ENCODE measurements at regions not wholly inside any gene's neighbourhood (a gene's known extent, or its start where the extent isn't known, plus 50 kb on each side); places are given as distances from the start of the nearest gene placed in this dataset.
"Not testable (repeated sequence)": the region's sequence is repeated elsewhere in the genome, so short reads cannot be mapped to it uniquely, and the experiment has no call there.

- DNase-seq = no peak
Observed at GRCh38 chr3:144477593-144477992, 506.0 kb downstream of the DIPK2A start.

- no peak for DNase-seq
Observed at GRCh38 chr3:144480416-144480919, 508.8 kb downstream of the DIPK2A start.

GRCh38 chr3:144482876-144483275, 511.3 kb downstream of the DIPK2A start:
- DNase-seq = no peak

DNA sequence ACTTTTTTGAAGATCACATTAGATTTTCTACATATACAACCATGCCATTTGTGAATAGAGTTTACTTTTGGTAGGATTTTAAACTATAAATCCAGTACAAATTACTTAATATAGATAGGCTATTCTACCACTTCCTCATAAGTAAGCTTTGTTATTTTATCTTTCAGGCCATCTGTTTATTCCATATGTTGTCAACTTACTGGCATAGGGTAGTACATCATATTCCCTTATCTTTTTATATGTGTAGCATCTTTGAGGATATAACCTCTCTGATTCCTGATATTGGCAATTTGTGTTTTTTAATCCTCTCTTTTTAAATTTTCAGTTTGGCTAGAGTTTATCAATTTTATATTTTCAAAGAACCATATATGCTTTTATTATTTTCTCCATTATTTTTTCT, 515.4 kb downstream of the DIPK2A start:
- no peak for DNase-seq

GRCh38 chr3:144488927-144489326, 517.3 kb downstream of the DIPK2A start:
- DNase-seq = no peak

DNA sequence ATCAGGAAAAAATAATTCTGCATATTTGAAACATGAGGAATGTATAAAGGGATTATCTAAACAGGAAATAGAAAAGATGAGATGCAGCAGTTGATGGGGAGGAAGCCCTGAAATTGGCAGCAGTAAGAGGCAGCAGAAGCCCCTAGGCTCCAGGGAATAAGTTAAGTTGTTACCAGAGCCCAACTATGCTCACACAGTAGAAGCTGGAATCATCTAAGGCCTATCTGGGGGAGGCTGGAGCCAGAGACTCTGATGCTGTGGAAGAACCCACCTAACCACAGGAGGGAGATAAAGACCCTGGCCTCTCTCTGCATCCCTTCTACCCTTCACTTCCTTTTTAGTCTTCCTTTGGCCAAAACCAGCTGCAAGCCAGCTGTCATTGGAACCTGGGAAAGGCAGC, 519.7 kb downstream of the DIPK2A start:
- no peak for DNase-seq

GRCh38 chr3:144494651-144495050, 523.0 kb downstream of the DIPK2A start:
- DNase-seq = not testable (repeated sequence)

DNA sequence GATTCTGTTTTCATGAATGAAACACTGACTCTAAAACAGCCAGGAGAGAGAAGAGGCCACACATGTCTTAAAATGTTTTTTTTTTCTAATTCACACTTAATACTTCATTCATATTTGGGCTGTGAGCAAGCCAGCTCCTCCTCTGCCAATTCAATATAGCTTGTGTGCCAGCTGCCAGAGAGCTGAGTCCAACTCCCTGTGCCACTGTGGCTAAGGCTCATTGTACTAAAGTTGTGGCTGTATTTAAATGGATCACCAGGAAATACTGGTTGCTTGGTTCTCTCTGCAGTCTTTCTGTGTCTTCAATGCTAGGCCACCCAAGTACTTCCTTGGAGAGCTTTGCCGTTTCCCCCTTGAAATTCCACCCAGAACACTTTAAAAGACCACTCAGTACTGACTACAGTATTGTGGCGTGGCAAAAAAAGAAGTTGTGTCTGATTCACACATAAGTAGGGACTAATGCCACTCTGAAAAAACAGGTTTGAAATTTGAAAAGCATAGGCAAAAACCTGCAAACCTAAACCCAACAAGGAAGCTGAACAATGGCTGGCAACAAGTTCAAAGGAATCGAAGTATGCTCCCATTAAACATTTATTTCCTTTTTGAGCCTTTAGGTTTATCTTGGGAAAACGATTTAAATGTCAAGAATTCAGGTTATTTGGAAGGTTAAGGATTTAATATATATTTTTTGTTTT, 524.7 kb downstream of the DIPK2A start:
- no peak for DNase-seq

GRCh38 chr3:144497452-144497851, 525.8 kb downstream of the DIPK2A start:
- DNase-seq = no peak

- DNase-seq = no peak
Observed at GRCh38 chr3:144499001-144499930, 527.6 kb downstream of the DIPK2A start.

GRCh38 chr3:144501467-144501866, 529.8 kb downstream of the DIPK2A start:
- DNase-seq = no peak

DNA sequence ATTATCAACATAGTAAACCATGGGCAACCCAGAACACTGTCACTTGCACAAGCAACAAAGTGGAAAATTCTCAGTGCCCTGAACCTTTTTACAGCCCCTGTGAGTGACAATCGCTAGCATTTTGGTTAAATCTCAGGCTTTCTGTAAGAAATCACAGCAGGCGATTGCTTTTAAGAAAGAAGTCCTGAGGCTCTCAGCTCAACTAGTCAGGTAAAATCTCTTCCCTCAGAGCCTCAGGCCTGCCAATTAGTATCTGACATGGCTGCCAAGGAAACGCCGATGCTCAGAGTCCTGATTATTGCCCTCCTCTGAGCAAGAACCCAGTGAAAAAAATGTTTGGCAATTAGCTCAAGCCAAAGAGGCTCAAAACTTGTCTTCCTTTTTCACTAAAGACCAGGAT, 530.8 kb downstream of the DIPK2A start:
- DNase-seq = no peak

DNA sequence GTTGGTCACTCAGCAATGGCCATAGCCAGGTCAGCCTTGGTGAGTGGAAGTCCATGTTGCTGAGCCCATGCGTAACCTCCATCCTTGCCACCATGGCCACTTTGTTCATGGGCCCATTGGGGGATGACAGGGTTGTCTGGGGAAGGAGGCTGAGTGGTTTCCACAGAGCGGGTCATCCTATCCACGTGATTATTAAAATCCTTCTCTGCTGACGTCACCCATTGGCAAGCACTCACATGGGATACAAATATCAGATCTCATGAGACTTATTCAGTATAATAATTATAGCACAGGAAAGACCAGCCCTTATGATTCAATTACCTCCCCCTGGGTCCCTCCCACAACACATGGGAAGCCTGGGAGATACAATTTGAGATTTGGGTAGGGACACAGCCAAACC, 534.8 kb downstream of the DIPK2A start:
- not testable (repeated sequence) for DNase-seq

DNA sequence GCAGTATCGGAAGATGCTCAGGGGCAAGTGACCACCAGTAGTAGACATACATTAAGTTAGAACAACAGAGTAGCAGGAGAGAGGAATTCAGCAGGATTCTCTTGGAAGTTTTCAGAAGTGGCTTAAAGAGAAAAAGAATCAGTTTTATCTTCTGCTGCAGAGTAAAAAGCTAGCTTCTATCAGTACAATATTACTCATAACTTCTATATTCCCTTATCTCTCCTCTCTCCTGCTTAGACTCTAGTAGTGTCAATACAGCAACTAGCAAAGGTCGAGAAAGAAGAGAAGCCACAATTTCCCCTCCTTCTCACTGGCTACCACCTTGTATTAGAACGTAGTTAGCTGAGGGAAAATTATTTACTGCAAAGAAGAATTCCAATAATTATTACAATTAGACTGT, 539.7 kb downstream of the DIPK2A start:
- no peak for DNase-seq

DNA sequence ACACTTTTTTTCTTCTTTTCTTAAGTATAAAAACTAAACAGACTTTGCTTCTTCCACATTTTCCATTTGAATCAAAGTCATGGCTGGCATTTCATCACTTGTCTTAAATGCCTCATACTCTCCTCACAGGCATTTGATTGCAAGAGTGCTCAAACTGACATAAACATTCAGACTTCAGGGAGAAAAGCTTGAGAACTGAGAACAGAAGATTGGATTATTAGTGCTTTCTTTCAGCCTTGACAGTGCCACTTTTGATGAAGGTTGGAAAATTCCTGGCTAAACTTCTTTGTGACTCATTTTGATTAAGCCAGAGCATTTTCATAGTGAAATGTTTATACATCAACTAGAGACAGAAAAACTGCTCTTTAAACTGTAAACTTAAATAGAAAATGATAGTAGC, 544.4 kb downstream of the DIPK2A start:
- no peak for DNase-seq

GRCh38 chr3:144516589-144516988, 545.0 kb downstream of the DIPK2A start:
- DNase-seq = no peak

- DNase-seq = no peak
Observed at GRCh38 chr3:144521131-144521530, 549.5 kb downstream of the DIPK2A start.

DNA sequence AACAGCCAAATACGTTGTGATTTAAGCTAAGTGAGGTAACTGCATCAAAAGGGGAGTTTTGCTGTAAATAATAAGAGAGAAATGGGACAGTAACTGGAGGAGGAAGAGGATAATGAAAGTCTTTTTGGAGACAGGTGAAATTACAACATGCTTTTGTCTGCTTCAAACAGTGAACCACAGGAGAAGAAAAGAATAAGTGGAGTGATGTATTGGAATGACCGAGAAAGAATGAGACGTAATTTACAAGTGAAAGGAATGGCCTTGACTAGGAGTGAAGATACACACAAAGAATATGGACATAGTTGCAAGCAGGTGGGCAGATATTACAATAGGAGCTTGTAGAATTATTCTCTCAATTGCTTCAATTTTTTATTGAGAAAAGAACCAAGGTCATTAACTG, 550.8 kb downstream of the DIPK2A start:
- no peak for DNase-seq

DNA sequence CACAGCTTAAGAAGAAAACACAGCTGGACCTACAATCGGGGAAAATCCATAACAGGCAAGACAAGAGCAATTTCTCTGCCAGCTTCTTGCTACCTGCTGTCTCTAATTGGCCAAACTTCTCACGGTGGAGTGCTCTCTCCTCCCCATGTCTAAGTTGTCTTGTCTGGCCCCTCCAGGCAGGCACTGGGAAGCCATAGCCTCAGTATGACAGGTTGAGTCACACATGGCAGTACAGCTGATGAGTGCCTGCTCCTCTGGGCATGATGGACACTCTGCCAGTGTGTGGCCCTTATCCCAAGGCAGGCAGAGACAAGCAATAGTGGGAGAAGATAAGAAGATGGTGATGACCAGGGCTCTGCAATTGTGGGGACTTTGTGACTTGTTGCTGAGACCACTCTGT, 551.8 kb downstream of the DIPK2A start:
- no peak for DNase-seq

DNA sequence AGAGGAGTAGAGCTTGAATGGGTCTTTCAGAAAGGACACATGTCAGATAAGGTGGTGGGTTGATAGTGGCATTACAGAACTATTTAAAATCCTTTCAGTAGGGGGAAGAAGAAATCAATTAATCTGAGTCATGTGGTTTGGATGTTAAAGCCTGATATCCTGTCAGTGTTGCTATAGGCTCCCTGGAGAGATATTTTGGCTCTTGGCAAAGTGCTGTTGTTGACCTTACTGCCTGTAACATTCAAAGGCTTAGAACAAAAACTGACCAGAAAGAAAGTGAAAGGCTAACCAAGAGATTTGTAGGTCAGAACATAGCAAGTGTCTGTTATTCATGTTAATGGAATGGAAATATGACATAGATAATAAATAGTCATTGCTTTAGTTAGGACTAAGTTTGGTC, 552.9 kb downstream of the DIPK2A start:
- no peak for DNase-seq

DNA sequence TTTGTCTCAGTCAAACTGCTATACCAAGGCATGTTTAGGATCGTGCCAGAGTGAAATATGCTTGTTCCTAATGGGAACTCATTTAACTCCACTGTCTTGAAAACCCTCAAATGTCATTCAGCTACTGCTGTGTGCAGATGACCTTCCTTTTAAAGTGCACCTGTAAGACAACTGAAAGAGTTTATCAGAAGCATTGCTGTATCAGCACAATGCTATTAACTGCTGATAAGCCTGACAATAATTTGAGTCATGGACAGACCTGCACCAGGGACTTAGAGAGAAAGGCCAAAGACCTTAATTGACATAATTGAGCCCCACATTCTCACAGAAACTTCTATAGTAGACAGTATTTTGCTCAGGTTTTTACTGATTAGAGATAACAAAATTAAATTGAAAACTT, 557.9 kb downstream of the DIPK2A start:
- no peak for DNase-seq

DNA sequence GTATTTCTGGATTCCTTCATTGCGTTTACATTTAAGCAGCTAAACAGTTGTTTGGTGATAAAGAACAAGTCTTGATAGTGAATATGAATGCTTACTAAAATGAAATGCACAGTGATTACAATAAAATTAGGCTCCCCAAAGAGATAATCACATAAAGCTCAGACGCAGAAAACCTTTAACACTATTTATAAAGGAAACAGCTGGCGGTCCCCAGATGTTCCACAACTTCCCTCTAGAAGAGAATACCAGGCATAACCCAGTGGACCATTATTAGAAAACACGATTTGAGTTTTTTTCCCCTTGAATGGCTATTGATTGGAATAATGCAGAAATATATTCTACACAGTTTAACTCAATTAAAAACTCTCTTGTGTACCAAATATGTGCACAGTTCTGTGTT, 573.2 kb downstream of the DIPK2A start:
- no peak for DNase-seq

GRCh38 chr3:144546539-144546938, 574.9 kb downstream of the DIPK2A start:
- DNase-seq = no peak

- no peak for DNase-seq
Observed at GRCh38 chr3:144548346-144548745, 576.7 kb downstream of the DIPK2A start.

Measured in SW 1271 (cell line).